ENCODE measurements at regions not wholly inside any gene's neighbourhood (a gene's known extent, or its start where the extent isn't known, plus 50 kb on each side); places are given as distances from the start of the nearest gene placed in this dataset.
"Not testable (repeated sequence)": the region's sequence is repeated elsewhere in the genome, so short reads cannot be mapped to it uniquely, and the experiment has no call there.

- TF ChIP-seq, protein P1, sequence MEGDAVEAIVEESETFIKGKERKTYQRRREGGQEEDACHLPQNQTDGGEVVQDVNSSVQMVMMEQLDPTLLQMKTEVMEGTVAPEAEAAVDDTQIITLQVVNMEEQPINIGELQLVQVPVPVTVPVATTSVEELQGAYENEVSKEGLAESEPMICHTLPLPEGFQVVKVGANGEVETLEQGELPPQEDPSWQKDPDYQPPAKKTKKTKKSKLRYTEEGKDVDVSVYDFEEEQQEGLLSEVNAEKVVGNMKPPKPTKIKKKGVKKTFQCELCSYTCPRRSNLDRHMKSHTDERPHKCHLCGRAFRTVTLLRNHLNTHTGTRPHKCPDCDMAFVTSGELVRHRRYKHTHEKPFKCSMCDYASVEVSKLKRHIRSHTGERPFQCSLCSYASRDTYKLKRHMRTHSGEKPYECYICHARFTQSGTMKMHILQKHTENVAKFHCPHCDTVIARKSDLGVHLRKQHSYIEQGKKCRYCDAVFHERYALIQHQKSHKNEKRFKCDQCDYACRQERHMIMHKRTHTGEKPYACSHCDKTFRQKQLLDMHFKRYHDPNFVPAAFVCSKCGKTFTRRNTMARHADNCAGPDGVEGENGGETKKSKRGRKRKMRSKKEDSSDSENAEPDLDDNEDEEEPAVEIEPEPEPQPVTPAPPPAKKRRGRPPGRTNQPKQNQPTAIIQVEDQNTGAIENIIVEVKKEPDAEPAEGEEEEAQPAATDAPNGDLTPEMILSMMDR (IDR thresholded peaks at IDR 0.05): no peak
- no peak for TF ChIP-seq POLR2A (IDR thresholded peaks at IDR 0.05; ENCODE audit: low read depth)
- H3K4me3 ChIP-seq: no peak overlapping the region
- WGBS: 76% methylated on average over 4 of the region's 4 CpGs
- DNase-seq (ENCODE audit: extremely low spot score): no peak
- peaks cover 17 to 18% (median 17%) of the 10 kb centered on the region in 4 donors for H3K4me1 ChIP-seq
- H3K27ac ChIP-seq (replicated peaks in 1 of 4): no peak overlapping the region
- intact Hi-C loops (cut with DNase I): no loop called here
- H3K36me3 ChIP-seq: no peaks in the 10 kb centered on the region
- no peaks in the 10 kb centered on the region for H3K9me3 ChIP-seq
- no peaks in the 10 kb centered on the region for H3K27me3 ChIP-seq
These were observed 81.8 kb upstream of the MAP3K1 start for GRCh38 chr5:56733580-56733979.

DNA sequence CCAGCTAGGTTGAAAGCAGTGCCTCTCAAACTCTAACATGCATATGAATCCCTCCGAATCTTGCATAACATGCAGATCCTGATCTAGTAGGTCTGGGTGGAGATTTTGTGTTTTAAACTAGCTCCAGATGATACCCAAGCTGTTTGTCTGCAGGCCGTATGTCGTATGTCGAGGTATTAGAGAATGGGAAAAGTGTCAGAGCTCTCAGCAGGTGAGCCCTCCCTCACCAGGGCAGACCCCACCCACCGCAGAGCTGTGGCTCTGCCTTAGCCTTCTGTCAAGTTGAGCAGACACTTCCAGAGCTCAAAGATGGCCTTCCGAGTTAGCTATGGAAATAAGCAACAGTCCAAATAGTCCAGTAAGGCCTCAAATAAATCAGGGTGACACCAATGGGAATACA, 83.2 kb upstream of the MAP3K1 start:
- intact Hi-C loops (cut with DNase I): no loop called here
- 96% methylated on average over 6 of the region's 6 CpGs for WGBS
- Histone ChIP-seq H3K36me3 (no peaks in the 10 kb centered on the region), H3K4me3 (no peak overlapping the region), H3K27me3 (no peaks in the 10 kb centered on the region), H3K27ac (replicated peaks in 1 of 4) (no peak overlapping the region), H3K9me3 (no peaks in the 10 kb centered on the region), H3K4me1 (peaks cover 17 to 18% (median 17%) of the 10 kb centered on the region in 4 donors)
- DNase-seq (ENCODE audit: extremely low spot score): no peak
- TF ChIP-seq, protein P1 (IDR thresholded peaks at IDR 0.05): no peak
- TF ChIP-seq EP300 (IDR thresholded peaks at IDR 0.05): no peak
- no peak for TF ChIP-seq POLR2A (IDR thresholded peaks at IDR 0.05; ENCODE audit: low read depth)
- TF ChIP-seq POLR2AphosphoS5 (IDR thresholded peaks at IDR 0.05): no peak

- H3K27me3 ChIP-seq; intact Hi-C loops (cut with DNase I); DNase-seq (ENCODE audit: extremely low spot score); H3K4me3 ChIP-seq; H3K27ac ChIP-seq (replicated peaks in 1 of 4); H3K36me3 ChIP-seq; H3K9me3 ChIP-seq: not testable (repeated sequence)
- peaks cover 17 to 18% (median 17%) of the 10 kb centered on the region in 4 donors for H3K4me1 ChIP-seq
- WGBS: 85% methylated on average over 2 of the region's 2 CpGs
These were observed 83.9 kb upstream of the MAP3K1 start for GRCh38 chr5:56731473-56731872.

GRCh38 chr5:56729488-56729887, 85.9 kb upstream of the MAP3K1 start:
- peaks cover 8 to 14% (median 10%) of the 10 kb centered on the region in 4 donors for H3K4me1 ChIP-seq
- 85% methylated on average over 1 of the region's 1 CpG for WGBS
- TF ChIP-seq POLR2A (IDR thresholded peaks at IDR 0.05; ENCODE audit: low read depth) (no peak), EP300 (IDR thresholded peaks at IDR 0.05) (no peak), POLR2AphosphoS5 (IDR thresholded peaks at IDR 0.05) (no peak)
- TF ChIP-seq, protein P1 (IDR thresholded peaks at IDR 0.05): no peak
- no peak overlapping the region for H3K4me3 ChIP-seq
- H3K9me3 ChIP-seq: no peaks in the 10 kb centered on the region
- DNase-seq (ENCODE audit: extremely low spot score): no peak
- intact Hi-C loops (cut with DNase I): no loop called here
- no peaks in the 10 kb centered on the region for H3K27me3 ChIP-seq
- H3K27ac ChIP-seq (replicated peaks in 1 of 4): no peak overlapping the region
- no peaks in the 10 kb centered on the region for H3K36me3 ChIP-seq

GRCh38 chr5:56725711-56726411, 89.5 kb upstream of the MAP3K1 start:
- no peaks in the 10 kb centered on the region for H3K36me3 ChIP-seq

GRCh38 chr5:56724857-56725256, 90.5 kb upstream of the MAP3K1 start:
- H3K36me3 ChIP-seq, H3K4me1 ChIP-seq: not testable (repeated sequence)
- WGBS: 95% methylated on average over 4 of the region's 4 CpGs

More at GRCh38 chr5:56725711-56726411, 89.5 kb upstream of the MAP3K1 start:
- TF ChIP-seq POLR2AphosphoS5 (IDR thresholded peaks at IDR 0.05) (no peak), POLR2A (IDR thresholded peaks at IDR 0.05; ENCODE audit: low read depth) (no peak), EP300 (IDR thresholded peaks at IDR 0.05) (no peak)
- TF ChIP-seq, protein P1 (IDR thresholded peaks at IDR 0.05): no peak
- no peak overlapping the region for H3K4me3 ChIP-seq
- H3K9me3 ChIP-seq: no peaks in the 10 kb centered on the region
- H3K4me1 ChIP-seq: no peaks in the 10 kb centered on the region
- WGBS: 68% methylated on average over 8 of the region's 8 CpGs
- H3K27ac ChIP-seq (replicated peaks in 1 of 4): no peak overlapping the region
- H3K27me3 ChIP-seq: no peaks in the 10 kb centered on the region
- intact Hi-C loops (cut with DNase I): no loop called here
- DNase-seq (ENCODE audit: extremely low spot score): no peak

More at GRCh38 chr5:56724857-56725256, 90.5 kb upstream of the MAP3K1 start:
- intact Hi-C loops (cut with DNase I); DNase-seq (ENCODE audit: extremely low spot score); H3K4me3 ChIP-seq; H3K9me3 ChIP-seq; H3K27me3 ChIP-seq; H3K27ac ChIP-seq (replicated peaks in 1 of 4): not testable (repeated sequence)
